Hepatocyte (in vitro differentiated cells): ENCODE measurements at regions not wholly inside any gene's neighbourhood (a gene's known extent, or its start where the extent isn't known, plus 50 kb on each side); places are given as distances from the start of the nearest gene placed in this dataset.

Experiments used
- DNase-seq: peaks from one replicate; pipeline ENCODE4 v3.0.0-alpha.2; 2016; ENCODE audit warnings: low spot score
- H2AFZ ChIP-seq: fragments of 200-600 bp; sonication (generic); 2 replicates; pipeline ENCODE4 v1.6.0; 2016; ENCODE audit warnings: antibody characterized with exemption, mild to moderate bottlenecking
- H3K27ac ChIP-seq: fragments of 200-600 bp; sonication (generic); 2 replicates; pipeline ENCODE4 v1.5.1; 2016; ENCODE audit warnings: mild to moderate bottlenecking
- H3K27me3 ChIP-seq: fragments of 200-600 bp; sonication (generic); 2 replicates; pipeline ENCODE4 v1.6.1; 2016
- H3K36me3 ChIP-seq: fragments of 200-600 bp; sonication (generic); replicated peaks from 2 replicates; pipeline ENCODE4 v1.5.1; 2016; ENCODE audit warnings: low read depth; ENCODE audit not compliant: insufficient read depth
- H3K4me1 ChIP-seq: fragments of 200-600 bp; sonication (generic); 2 replicates; pipeline ENCODE4 v1.5.1; 2016; ENCODE audit warnings: mild to moderate bottlenecking, moderate library complexity; ENCODE audit not compliant: insufficient read depth
- H3K4me2 ChIP-seq: fragments of 200-600 bp; sonication (generic); 2 replicates; pipeline ENCODE4 v1.6.0; 2016
- H3K4me3 ChIP-seq: fragments of 200-600 bp; sonication (generic); 2 replicates; pipeline ENCODE4 v1.5.1; 2016; ENCODE audit warnings: mild to moderate bottlenecking
- H3K79me2 ChIP-seq: fragments of 200-600 bp; sonication (generic); 2 replicates; pipeline ENCODE4 v1.6.0; 2017; ENCODE audit warnings: mild to moderate bottlenecking
- H3K9me2 ChIP-seq: fragments of 200-600 bp; sonication (generic); replicated peaks from 2 replicates; pipeline ENCODE4 v1.6.0; 2017; ENCODE audit warnings: mild to moderate bottlenecking; ENCODE audit not compliant: insufficient read depth
- H3K9me3 ChIP-seq: fragments of 200-600 bp; sonication (generic); 2 replicates; pipeline ENCODE4 v1.5.1; 2016; ENCODE audit warnings: low read depth, mild to moderate bottlenecking
- H4K20me1 ChIP-seq: fragments of 200-600 bp; sonication (generic); 2 replicates; pipeline ENCODE4 v1.6.0; 2016; ENCODE audit warnings: mild to moderate bottlenecking; ENCODE audit not compliant: insufficient read depth, poor library complexity, severe bottlenecking
- EZH2 ChIP-seq: fragments of 200-600 bp; sonication (generic); IDR thresholded peaks from 2 replicates; pipeline ENCODE4 v1.6.1; 2016; ENCODE audit warnings: antibody characterized with exemption, mild to moderate bottlenecking, borderline replicate concordance
- EZH2phosphoT487 ChIP-seq: fragments of 200-600 bp; sonication (generic); IDR thresholded peaks from one replicate; pipeline ENCODE4 v1.6.1; 2018; ENCODE audit warnings: antibody characterized with exemption, mild to moderate bottlenecking, low read depth, moderate library complexity; ENCODE audit not compliant: unreplicated experiment, severe bottlenecking
- WGBS: methylation state at CpG from one replicate; pipeline ENCODE4 v1.1.6; 2016; ENCODE audit warnings: low lambda C conversion rate; ENCODE audit errors: missing lambda C conversion rate; 5-methylcytosine and 5-hydroxymethylcytosine counted together
- TF ChIP-seq, protein P1 (sequence below): fragments of 200-600 bp; sonication (generic); IDR thresholded peaks from 2 replicates; pipeline ENCODE4 v1.5.1; 2016; ENCODE audit warnings: antibody characterized with exemption, mild to moderate bottlenecking; ENCODE audit not compliant: poor library complexity

DNA sequence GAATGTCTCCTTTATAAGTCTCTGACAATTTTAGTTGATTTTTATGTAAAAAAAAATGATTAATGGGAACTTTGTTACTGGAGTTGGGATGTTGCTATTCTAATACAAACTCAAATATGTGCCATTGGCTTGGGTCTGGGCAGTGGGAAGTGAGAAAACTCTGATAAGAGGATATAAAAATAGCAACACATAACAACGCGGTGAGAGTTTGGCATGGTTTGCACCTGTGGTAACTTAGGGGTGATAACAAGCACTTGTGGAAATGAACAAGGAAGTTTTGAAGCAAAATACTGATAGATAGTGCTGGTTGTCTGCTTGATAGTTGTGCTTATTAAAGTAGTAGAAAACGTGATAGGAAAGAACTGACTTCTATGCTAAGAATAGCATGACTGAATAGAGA, 743.3 kb upstream of the AGA start:
- H3K36me3 ChIP-seq, result no peaks in the 10 kb centered on the region
- DNase-seq, result no peak
- H2AFZ ChIP-seq, result no peak overlapping the region
- H3K4me3 ChIP-seq, result no peak overlapping the region
- no peak overlapping the region for H3K27ac ChIP-seq
- no peaks in the 10 kb centered on the region for H3K9me2 ChIP-seq
- no peaks in the 10 kb centered on the region for H3K9me3 ChIP-seq
- WGBS, result 91% methylated on average over 3 of the region's 3 CpGs
- TF ChIP-seq, protein P1, sequence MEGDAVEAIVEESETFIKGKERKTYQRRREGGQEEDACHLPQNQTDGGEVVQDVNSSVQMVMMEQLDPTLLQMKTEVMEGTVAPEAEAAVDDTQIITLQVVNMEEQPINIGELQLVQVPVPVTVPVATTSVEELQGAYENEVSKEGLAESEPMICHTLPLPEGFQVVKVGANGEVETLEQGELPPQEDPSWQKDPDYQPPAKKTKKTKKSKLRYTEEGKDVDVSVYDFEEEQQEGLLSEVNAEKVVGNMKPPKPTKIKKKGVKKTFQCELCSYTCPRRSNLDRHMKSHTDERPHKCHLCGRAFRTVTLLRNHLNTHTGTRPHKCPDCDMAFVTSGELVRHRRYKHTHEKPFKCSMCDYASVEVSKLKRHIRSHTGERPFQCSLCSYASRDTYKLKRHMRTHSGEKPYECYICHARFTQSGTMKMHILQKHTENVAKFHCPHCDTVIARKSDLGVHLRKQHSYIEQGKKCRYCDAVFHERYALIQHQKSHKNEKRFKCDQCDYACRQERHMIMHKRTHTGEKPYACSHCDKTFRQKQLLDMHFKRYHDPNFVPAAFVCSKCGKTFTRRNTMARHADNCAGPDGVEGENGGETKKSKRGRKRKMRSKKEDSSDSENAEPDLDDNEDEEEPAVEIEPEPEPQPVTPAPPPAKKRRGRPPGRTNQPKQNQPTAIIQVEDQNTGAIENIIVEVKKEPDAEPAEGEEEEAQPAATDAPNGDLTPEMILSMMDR, result no peak
- TF ChIP-seq EZH2, result no peak
- no peak for TF ChIP-seq EZH2phosphoT487
- no peaks in the 10 kb centered on the region for H4K20me1 ChIP-seq
- no peak overlapping the region for H3K4me2 ChIP-seq
- H3K79me2 ChIP-seq, result no peaks in the 10 kb centered on the region
- no peaks in the 10 kb centered on the region for H3K27me3 ChIP-seq
- no peaks in the 10 kb centered on the region for H3K4me1 ChIP-seq

DNA sequence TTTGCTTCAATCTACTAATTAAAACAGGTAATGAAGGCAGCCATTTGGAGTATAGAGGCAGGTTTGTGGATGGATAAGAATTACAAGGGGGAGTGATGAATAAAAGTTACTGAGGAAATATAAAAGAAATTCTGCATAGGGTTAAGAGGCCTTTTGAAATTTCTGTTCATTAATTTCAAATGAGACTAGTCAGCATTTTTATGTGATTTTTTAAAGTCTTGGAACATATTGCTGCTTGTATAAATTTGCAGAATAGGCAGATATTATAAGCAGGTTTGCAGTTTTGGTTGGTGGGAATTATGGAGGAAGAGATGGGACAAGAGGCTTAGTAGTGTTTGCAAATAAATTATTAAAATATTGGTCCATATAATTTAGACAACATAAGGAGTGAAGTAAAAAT, 750.4 kb upstream of the AGA start:
- H3K9me3 ChIP-seq, result no peaks in the 10 kb centered on the region
- H3K79me2 ChIP-seq, result no peaks in the 10 kb centered on the region
- H3K36me3 ChIP-seq, result no peaks in the 10 kb centered on the region
- no peak overlapping the region for H2AFZ ChIP-seq
- no peak overlapping the region for H3K4me3 ChIP-seq
- no peak overlapping the region for H3K27ac ChIP-seq
- no peaks in the 10 kb centered on the region for H4K20me1 ChIP-seq
- TF ChIP-seq EZH2phosphoT487 (no peak), EZH2 (no peak)
- TF ChIP-seq, protein P1, result no peak
- H3K4me2 ChIP-seq, result no peak overlapping the region
- H3K9me2 ChIP-seq, result no peaks in the 10 kb centered on the region
- no peak for DNase-seq
- no peaks in the 10 kb centered on the region for H3K4me1 ChIP-seq
- H3K27me3 ChIP-seq, result no peaks in the 10 kb centered on the region

DNA sequence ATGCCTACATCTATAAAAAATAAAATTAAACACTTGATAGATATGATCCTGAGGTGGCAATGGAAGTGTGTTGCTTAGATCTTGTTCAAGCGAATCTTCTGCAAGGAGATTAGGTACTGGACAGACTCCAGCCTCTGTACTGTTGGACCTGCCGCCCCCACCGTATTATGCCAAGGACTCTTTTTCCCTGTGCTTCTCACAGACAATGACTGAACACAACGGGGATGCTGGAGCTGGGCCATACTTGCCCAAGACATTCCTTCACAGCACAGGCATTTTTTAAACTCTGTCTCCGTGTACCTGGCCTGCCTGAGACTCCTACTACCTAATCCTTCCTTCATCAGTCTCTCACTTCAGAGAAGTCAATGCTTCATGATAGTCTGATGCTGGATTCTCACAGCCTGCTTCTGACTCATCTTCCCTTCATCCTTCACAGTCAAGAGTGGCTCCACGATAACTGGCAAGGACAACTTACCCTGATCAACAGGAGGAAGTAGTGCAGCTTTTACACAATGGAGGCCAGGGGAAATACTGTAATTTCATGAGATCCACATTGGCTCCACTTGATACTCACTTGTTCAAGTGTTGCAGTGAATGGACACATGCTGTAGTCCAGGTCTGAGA, 754.6 kb upstream of the AGA start:
- no peak overlapping the region for H2AFZ ChIP-seq
- no peaks in the 10 kb centered on the region for H3K9me2 ChIP-seq
- no peaks in the 10 kb centered on the region for H3K27me3 ChIP-seq
- no peaks in the 10 kb centered on the region for H4K20me1 ChIP-seq
- H3K27ac ChIP-seq, result no peak overlapping the region
- 88% methylated on average over 6 of the region's 6 CpGs for WGBS
- TF ChIP-seq EZH2phosphoT487 (no peak), EZH2 (no peak)
- TF ChIP-seq, protein P1, result no peak
- no peaks in the 10 kb centered on the region for H3K9me3 ChIP-seq
- H3K4me3 ChIP-seq, result no peak overlapping the region
- no peak overlapping the region for H3K4me2 ChIP-seq
- H3K79me2 ChIP-seq, result no peaks in the 10 kb centered on the region
- no peaks in the 10 kb centered on the region for H3K4me1 ChIP-seq
- H3K36me3 ChIP-seq, result no peaks in the 10 kb centered on the region
- no peak for DNase-seq

DNA sequence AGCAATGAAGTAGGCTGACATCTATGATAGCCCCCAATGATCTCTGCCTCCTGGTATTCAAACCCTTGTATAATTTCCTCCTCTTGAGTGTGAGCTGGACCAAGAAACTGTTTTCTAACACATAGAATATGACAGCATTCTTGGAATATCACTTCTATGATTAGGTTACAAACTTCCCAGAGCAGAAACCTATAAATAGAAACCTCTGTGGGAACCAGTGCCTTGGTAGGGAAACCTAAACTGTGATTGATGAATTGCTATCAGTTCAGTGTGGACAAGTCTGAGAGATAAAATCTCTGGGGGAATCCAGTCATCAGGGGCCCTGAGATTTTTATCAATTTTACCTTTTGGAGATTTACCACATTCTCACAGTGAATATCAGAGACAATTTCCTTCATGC, 756.5 kb upstream of the AGA start:
- no peak overlapping the region for H3K4me2 ChIP-seq
- H2AFZ ChIP-seq, result no peak overlapping the region
- TF ChIP-seq EZH2 (no peak), EZH2phosphoT487 (no peak)
- TF ChIP-seq, protein P1, result no peak

More for the DNA sequence above, 756.5 kb upstream of the AGA start:
- H3K36me3 ChIP-seq, result no peaks in the 10 kb centered on the region
- H3K9me2 ChIP-seq, result no peaks in the 10 kb centered on the region
- H3K79me2 ChIP-seq, result no peaks in the 10 kb centered on the region
- H3K4me3 ChIP-seq, result no peak overlapping the region
- DNase-seq, result no peak
- no peaks in the 10 kb centered on the region for H3K9me3 ChIP-seq
- H3K27ac ChIP-seq, result no peak overlapping the region
- H3K27me3 ChIP-seq, result no peaks in the 10 kb centered on the region
- no peaks in the 10 kb centered on the region for H3K4me1 ChIP-seq
- H4K20me1 ChIP-seq, result no peaks in the 10 kb centered on the region
